C4-2B (cell line): ENCODE measurements at regions not wholly inside any gene's neighbourhood (a gene's known extent, or its start where the extent isn't known, plus 50 kb on each side); places are given as distances from the start of the nearest gene placed in this dataset.
"Not testable (repeated sequence)": the region's sequence is repeated elsewhere in the genome, so short reads cannot be mapped to it uniquely, and the experiment has no call there.

Experiments
- H3K27ac ChIP-seq: fragments of 450-650 bp; 2 replicates; pipeline ENCODE4 v1.5.1; 2017
- CTCF ChIP-seq: fragments of 450-650 bp; conservative IDR thresholded peaks from 2 replicates; pipeline ENCODE4 v1.5.1; 2017; ENCODE audit warnings: mild to moderate bottlenecking
- ZFX ChIP-seq: fragments of 450-650 bp; IDR thresholded peaks from 2 replicates; pipeline ENCODE4 v1.6.1; 2017

DNA sequence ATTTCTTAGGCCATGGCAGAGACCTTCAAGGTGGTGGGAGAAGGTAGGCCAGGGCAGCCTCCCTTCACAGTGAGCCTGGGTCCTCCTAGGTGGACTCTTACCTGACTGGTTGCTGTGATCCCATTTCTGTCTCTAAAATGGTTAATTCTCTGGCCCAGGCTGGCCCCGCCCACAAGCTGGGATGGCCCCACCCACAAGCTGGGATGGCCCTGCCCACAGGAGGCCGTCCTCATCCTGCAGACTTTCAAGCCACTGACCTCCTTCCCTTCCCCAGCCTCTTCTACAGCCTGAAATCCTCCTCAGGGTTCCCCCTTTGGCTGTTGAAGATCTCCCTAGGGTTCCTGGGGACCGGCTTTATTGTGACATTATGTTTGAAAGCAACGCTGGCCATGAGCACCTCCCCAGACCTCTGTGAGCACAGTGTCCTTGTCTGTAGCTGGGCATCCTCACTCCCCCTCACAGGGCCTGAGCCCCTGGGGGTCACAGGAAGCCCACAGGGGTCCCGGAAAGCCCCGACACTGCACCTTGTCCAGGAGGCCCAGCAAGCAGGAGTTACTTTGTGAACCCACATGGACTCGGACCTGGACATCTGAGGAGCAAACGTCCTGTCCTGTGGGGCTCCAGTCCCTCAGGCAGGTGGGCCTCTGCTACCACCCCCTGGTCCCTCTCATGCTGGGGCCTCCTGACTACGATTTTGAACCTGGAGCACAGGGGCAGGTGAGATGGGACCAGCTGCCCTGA is 621.7 kb downstream of the MATN1 start:
- TF ChIP-seq ZFX (no peak), CTCF (no peak)

DNA sequence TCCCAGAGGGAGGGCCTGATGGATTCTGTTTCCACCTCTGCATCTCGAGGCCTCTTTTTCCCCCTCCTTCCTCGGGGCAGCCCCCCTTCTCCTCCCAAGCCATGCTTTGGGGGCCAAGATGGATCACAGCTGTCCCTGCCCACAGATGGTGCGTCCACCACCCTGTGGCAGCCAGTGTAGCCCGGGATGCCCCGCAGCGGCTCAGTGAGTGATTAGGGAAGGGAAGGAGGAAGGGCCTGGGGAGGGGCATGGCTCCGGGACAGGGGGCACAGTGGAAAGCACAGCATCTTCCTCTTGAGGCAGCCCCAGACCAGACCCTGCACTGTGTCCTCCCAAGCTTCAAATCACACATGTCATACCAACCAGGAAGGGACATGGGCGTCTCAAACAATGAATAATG is 622.4 kb downstream of the MATN1 start:
- no peak overlapping the region for H3K27ac ChIP-seq
- TF ChIP-seq ZFX, result no peak
- no peak for TF ChIP-seq CTCF

More for the DNA sequence above, 621.7 kb downstream of the MATN1 start:
- no peak overlapping the region for H3K27ac ChIP-seq

DNA sequence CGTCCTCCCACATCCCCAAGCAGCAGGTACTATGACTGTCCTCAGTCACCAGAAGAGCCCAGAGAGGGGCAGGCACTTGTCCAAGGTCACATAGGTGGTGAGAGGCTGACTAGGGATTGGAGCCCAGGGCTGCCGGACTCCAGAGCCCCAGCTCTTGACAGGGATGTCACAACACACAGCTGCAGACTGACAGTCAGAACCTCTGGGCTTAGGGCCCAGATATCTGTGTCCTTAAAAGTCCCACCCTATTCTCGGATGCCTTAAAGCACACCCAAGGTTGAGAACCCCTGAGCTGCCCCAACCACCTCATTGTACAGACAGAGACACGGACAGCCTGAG is 622.9 kb downstream of the MATN1 start:
- H3K27ac ChIP-seq, result no peak overlapping the region
- TF ChIP-seq ZFX, result no peak
- no peak for TF ChIP-seq CTCF

DNA sequence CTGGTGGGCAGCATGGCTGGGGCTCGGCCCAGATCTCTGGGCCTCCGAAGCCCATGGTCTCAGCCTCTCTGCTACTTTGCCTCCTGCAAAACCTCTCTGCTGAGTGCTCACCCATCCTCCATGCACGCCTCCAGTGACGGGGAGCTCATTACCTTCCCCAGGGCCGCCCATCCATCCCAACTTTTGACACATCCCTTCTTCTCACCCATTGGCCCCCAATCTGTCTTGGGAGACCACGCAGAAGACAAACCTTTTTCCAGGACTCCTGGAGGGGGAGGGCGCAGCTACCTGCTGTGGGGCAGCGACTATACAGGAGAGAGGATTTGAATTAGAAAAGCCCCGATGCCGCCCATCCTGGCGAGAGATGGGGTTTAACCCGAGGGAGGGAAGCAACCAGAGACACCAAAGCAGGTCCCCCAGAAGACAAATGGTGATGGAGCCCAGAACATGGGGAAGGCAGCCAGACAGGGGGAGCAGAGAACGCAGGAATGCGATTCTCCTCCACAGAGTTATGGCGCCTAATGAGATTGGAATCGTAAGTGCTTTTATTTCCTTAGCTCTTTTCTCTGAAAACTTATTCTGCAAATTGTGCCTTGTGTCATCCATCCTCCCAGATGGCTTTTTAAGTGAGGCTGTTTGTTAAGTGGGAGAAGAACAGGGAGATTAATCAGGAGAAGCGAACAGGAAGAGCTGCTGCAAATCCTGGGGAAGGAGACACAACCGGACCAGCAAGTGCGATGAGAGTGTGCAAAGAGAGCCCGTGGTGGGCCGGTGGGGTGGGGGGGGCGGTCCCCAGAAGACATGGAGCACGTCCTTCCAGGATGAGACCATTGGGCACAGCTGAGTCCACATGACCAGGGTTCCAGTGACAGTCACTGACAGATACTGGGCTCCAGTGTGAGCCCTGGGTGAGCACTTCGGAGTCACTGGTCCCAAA is 623.5 kb downstream of the MATN1 start:
- H3K27ac ChIP-seq, result no peak overlapping the region
- TF ChIP-seq CTCF (no peak), ZFX (no peak)

- H3K27ac ChIP-seq, result not testable (repeated sequence)
Measured at GRCh38 chr1:30097851-30098250, 625.5 kb downstream of the MATN1 start.

GRCh38 chr1:30095451-30096025 is 627.8 kb downstream of the MATN1 start:
- TF ChIP-seq ZFX (no peak), CTCF (no peak)
- H3K27ac ChIP-seq, result no peak overlapping the region

DNA sequence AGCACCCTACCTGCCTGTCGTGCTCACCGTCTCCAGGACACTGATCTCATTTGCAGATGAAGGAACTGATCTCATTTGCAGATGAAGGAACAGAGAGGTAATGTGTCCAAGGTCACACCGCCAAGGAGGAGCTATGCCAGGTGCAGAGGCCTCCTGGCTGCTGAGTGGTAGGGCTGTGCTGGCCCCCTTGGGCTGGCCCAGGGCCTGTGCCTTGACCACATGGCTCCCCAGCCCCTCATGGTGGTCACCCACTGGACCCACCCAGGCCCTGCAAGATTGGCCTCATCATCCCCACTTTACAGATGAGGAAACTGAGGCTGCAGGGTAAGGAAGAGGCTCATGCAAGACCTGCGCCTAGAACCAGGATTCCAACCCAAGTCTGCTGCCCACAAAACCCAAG is 628.3 kb downstream of the MATN1 start:
- H3K27ac ChIP-seq, result no peak overlapping the region
- TF ChIP-seq ZFX (no peak), CTCF (no peak)
